HL-60 (cell line): ENCODE measurements at regions not wholly inside any gene's neighbourhood (a gene's known extent, or its start where the extent isn't known, plus 50 kb on each side); places are given as distances from the start of the nearest gene placed in this dataset.

Experiments
- DNase-seq, 2 experiments: peaks; one replicate each; pipeline ENCODE4 v3.0.0-alpha.2; 2010 to 2020; ENCODE audit warnings: low read depth in 1 of 2, low spot score in 1 of 2
- H3K27ac ChIP-seq: fragments of 250-450 bp; sonication (Bioruptor Pico); replicated peaks from 2 replicates; pipeline ENCODE4 v1.5.1; 2020; ENCODE audit warnings: mild to moderate bottlenecking, moderate library complexity
- H3K27me3 ChIP-seq: fragments of 250-450 bp; sonication (Bioruptor Pico); 2 replicates; pipeline ENCODE4 v1.5.1; 2021; ENCODE audit warnings: mild to moderate bottlenecking, moderate library complexity; ENCODE audit not compliant: insufficient read depth, poor library complexity, severe bottlenecking
- H3K4me3 ChIP-seq: replicated peaks from 2 replicates; pipeline ENCODE4 v1.5.1; 2011; ENCODE audit warnings: mild to moderate bottlenecking, control low read depth, low read length; ENCODE audit not compliant: insufficient read depth
- GABPA ChIP-seq: IDR thresholded peaks from 2 replicates; pipeline ENCODE4 v1.6.1; 2012; ENCODE audit warnings: low read depth
- POLR2AphosphoS5 ChIP-seq: IDR thresholded peaks from 2 replicates; pipeline ENCODE4 v1.6.1; 2012; ENCODE audit warnings: low read depth
- SPI1 ChIP-seq: IDR thresholded peaks from 2 replicates; pipeline ENCODE4 v1.6.1; 2012; ENCODE audit warnings: low read depth, mild to moderate bottlenecking, borderline replicate concordance
- TF ChIP-seq, protein P1 (sequence below): IDR thresholded peaks from 2 replicates; pipeline ENCODE4 v1.6.1; 2012; ENCODE audit warnings: low read depth; ENCODE audit not compliant: insufficient replicate concordance
- TF ChIP-seq, protein P2 (sequence below): IDR thresholded peaks from one replicate; pipeline ENCODE4 v1.5.1; 2011; ENCODE audit warnings: low read length, control low read depth, inconsistent platforms; ENCODE audit not compliant: insufficient read depth

DNA sequence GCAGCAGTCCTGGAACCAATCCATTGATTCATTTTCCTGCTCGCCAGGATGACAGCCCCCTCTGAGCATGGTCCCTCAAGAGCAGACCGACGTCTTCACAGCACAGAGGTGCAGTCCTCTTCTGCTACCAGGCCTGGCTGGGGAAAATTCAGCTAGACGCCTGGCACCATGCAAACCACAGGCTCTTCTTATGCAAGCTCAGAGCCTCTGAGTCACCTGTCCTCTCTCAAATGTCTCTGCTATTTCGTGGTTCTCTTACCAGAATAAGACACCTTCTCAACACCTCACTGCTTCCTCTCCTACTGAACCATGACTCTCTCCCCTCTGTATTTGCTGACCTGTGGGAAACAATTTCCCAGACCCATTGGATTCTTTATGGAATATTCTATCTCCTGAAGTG is 79.8 kb upstream of the CYRIA start:
- TF ChIP-seq, protein P1, sequence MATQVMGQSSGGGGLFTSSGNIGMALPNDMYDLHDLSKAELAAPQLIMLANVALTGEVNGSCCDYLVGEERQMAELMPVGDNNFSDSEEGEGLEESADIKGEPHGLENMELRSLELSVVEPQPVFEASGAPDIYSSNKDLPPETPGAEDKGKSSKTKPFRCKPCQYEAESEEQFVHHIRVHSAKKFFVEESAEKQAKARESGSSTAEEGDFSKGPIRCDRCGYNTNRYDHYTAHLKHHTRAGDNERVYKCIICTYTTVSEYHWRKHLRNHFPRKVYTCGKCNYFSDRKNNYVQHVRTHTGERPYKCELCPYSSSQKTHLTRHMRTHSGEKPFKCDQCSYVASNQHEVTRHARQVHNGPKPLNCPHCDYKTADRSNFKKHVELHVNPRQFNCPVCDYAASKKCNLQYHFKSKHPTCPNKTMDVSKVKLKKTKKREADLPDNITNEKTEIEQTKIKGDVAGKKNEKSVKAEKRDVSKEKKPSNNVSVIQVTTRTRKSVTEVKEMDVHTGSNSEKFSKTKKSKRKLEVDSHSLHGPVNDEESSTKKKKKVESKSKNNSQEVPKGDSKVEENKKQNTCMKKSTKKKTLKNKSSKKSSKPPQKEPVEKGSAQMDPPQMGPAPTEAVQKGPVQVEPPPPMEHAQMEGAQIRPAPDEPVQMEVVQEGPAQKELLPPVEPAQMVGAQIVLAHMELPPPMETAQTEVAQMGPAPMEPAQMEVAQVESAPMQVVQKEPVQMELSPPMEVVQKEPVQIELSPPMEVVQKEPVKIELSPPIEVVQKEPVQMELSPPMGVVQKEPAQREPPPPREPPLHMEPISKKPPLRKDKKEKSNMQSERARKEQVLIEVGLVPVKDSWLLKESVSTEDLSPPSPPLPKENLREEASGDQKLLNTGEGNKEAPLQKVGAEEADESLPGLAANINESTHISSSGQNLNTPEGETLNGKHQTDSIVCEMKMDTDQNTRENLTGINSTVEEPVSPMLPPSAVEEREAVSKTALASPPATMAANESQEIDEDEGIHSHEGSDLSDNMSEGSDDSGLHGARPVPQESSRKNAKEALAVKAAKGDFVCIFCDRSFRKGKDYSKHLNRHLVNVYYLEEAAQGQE, result no peak
- TF ChIP-seq, protein P2, sequence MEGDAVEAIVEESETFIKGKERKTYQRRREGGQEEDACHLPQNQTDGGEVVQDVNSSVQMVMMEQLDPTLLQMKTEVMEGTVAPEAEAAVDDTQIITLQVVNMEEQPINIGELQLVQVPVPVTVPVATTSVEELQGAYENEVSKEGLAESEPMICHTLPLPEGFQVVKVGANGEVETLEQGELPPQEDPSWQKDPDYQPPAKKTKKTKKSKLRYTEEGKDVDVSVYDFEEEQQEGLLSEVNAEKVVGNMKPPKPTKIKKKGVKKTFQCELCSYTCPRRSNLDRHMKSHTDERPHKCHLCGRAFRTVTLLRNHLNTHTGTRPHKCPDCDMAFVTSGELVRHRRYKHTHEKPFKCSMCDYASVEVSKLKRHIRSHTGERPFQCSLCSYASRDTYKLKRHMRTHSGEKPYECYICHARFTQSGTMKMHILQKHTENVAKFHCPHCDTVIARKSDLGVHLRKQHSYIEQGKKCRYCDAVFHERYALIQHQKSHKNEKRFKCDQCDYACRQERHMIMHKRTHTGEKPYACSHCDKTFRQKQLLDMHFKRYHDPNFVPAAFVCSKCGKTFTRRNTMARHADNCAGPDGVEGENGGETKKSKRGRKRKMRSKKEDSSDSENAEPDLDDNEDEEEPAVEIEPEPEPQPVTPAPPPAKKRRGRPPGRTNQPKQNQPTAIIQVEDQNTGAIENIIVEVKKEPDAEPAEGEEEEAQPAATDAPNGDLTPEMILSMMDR, result no peak
- TF ChIP-seq POLR2AphosphoS5, result no peak
- TF ChIP-seq SPI1, result no peak
- TF ChIP-seq GABPA, result no peak
- no peaks in the 10 kb centered on the region for H3K27me3 ChIP-seq
- H3K4me3 ChIP-seq, result no peak overlapping the region
- no peak overlapping the region for H3K27ac ChIP-seq
- peak in 1 of 2 experiments; percentile 23 for DNase-seq

DNA sequence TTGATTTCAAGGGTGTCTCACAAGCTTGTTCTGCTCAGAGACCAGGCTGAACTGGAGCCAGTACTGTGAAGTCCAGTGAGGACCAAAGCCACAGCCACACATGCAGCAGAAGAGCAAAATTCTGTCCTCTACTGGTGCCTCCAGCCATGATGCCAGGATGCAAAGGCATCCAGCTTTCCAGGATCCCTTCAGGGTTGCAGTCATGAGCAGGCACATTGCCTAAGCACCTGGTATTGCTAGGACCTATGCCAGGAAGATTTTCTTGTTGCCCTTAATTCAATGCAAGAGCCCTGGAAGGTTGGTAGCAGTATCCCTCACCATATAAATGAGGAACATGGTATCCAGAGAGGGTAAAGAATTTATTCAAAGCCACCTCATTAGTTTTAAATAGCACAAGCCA is 78.9 kb upstream of the CYRIA start:
- H3K27ac ChIP-seq, result no peak overlapping the region
- TF ChIP-seq, protein P1, result no peak
- TF ChIP-seq, protein P2, result no peak
- no peak for TF ChIP-seq POLR2AphosphoS5
- TF ChIP-seq GABPA, result no peak
- TF ChIP-seq SPI1, result no peak
- H3K27me3 ChIP-seq, result no peaks in the 10 kb centered on the region
- no peak for DNase-seq
- no peak overlapping the region for H3K4me3 ChIP-seq

DNA sequence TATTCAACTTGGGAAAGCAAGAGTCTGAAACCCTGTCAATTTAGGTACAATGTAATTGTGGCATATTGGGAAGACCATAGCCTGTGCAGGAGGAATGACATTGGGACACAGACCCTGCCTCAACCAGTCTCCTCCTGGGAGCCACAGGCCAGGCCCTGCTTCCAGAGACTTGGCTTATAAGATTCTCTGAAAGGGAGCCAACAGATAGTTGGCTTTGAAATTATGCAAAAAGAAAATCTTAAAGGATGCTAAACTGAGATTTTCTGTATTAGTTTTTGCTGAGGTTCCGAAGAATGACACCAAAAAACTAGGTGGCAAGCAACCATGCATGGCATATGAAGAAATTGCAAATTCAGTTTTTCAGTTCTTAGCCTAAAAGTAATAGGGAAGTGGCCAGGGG is 76.4 kb upstream of the CYRIA start:
- TF ChIP-seq, protein P2, result no peak
- no peak for TF ChIP-seq GABPA
- no peak for TF ChIP-seq POLR2AphosphoS5
- TF ChIP-seq, protein P1, result no peak
- TF ChIP-seq SPI1, result no peak
- DNase-seq, result no peak
- H3K4me3 ChIP-seq, result no peak overlapping the region

More for the DNA sequence above, 76.4 kb upstream of the CYRIA start:
- no peak overlapping the region for H3K27ac ChIP-seq
- no peaks in the 10 kb centered on the region for H3K27me3 ChIP-seq
